SW480 (cell line): ENCODE measurements at regions not wholly inside any gene's neighbourhood (a gene's known extent, or its start where the extent isn't known, plus 50 kb on each side); places are given as distances from the start of the nearest gene placed in this dataset.
"Not testable (repeated sequence)": the region's sequence is repeated elsewhere in the genome, so short reads cannot be mapped to it uniquely, and the experiment has no call there.

ENCODE experiments used
- DNase-seq: peaks from one replicate; pipeline ENCODE4 v3.0.0-alpha.2; 2016; ENCODE audit warnings: low spot score

DNA sequence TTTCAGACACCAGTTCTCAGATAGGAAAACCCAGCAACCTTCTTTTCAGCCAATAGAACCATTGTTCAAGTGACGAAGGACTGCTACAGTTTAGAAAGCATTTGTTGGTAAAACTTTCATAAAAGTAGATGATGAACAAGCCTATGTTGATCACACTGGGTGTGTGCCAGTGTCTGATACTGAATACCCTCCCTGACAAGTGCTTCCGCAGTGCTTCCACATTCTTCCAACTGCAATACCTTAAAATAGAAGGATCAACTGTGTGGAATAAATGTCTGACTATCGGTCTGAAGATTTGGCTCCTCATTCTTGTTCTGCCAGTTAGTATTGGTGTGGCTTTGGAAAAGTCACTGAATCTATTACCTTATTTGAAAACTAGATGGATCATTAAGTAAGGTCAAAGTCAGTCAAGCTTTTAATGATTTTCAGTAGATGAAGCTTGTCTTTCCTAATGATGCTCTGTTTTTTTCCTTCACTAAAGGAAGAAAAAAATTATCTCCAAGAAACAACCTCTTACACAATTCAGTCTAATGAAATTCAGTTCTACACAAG, 479.4 kb upstream of the CBLB start:
- DNase-seq: no peak

- no peak for DNase-seq
These were observed 480.5 kb upstream of the CBLB start for GRCh38 chr3:106349191-106349881.

DNA sequence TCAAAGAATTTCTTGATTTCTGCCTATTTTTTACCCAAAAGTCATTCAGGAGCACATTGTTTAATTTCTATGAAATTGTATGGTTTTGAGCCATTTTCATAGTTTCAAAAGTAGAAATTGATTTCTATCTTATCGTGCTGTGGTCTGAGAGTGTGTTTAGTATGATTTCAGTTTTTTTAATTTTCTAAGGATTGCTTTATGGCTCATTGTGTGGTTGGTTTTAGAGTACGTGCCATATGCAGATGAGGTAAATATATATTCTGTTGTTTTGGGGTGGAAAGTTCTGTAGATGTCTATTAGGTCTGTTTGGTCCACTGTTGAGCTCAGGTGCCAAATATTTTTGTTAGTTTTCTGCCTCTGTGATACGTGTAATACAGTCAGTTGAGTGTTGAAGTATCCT, 487.1 kb upstream of the CBLB start:
- DNase-seq: no peak

- DNase-seq: no peak
These were observed 490.9 kb upstream of the CBLB start for GRCh38 chr3:106359692-106360091.

GRCh38 chr3:106360901-106361300, 492.1 kb upstream of the CBLB start:
- not testable (repeated sequence) for DNase-seq

DNA sequence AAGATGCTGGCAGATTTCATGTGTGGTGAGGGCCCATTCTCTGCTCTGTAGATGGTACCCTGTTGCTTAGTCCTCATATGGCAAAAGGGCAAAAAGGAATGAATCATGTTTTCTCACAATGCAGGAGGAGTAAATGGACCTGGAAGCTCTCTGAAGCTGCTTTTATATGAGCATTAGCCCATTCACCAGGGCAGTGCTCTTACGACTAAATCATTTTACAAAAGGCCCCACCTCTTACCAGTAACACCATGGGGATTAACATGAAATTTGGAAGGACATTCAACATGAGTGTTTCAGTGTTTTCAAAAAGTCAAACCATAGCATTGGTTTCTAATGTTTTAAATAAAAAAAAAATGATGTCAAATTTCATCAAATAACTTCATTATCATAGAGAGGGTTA, 495.7 kb upstream of the CBLB start:
- no peak for DNase-seq

DNA sequence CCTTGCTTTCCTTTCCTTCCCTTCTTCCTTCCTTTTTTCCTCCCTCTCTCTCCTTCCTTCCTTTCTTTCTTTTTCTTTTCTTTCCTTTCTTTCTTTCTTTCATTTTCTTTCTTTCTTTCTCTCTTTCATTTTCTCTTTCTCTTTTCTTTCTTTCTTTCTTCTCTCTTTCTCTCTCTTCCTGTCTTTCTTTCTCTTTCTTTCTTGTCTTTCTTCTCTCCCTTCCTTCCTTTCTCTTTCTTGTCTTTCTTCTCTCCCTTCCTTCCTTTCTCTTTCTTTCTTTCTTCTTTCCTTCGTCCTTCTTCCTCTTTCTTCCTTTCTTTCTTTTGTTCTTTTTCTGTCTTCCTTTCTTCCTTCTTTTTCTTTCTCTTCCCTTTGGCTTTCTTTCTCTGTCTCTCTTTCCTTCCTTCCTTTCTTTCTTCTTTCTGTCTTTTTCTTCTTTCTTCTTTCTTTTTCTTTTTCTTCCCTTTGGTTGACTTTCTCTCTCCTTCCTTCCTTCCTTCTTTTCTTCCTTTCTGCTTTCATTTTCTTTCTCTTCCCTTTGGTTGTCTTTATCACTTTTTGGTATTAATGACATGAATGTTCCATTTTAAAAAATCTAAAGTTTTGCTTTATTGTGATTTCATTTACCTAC, 496.4 kb upstream of the CBLB start:
- DNase-seq: no peak

DNA sequence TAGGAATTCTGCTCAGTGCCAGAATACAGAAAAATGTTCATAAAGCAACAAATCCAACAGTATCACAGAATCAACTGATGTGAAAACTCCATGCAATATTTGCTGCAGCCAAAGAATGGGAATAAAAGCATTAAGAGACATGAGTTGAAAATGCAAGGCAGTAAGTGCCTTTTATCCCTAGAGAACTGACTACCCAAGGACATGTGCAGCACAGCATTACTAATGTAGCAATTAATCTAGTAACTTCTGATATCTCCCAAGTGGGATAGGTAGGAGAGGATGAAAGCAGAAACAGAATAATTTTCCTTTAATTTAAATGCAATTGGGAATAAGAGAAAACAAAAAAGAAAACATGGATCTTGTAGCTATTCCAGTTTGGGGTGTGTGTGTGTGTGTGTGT, 497.5 kb upstream of the CBLB start:
- DNase-seq: no peak

- no peak for DNase-seq
These were observed 498.7 kb upstream of the CBLB start for GRCh38 chr3:106367496-106367895.

DNA sequence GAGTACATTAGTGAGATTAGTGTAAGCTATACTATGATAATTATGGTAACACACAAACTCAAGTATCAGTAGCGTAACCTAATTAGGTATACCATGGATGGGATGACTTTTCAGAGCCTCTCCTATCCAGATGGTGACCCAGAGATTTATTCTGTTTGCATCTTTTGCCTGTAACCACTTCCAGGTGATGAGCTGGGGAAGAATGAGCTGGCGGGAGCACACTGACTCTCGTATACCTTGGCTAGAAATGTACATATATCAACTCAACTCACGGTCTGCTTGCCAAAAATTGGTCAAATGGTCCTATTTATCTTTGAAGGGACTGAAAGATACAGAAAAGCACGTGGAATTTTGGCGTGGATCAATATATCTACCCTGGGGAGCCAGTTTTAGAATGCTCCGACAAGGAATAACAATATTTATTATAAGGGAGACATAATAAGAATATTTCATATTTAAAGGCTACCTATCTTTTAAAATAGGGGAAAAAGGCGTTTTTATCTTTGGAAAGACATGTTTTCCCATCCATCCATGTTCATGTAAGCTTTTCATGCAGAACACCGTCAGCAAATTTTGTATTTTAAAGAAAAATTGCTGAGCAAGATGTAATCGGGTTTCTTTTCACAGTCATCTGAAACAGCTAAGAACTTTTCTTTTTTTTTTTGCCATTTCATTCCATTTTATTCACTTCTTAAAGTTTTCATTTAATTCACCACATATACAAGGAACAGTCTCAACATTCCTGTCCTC, 502.6 kb upstream of the CBLB start:
- no peak for DNase-seq

DNA sequence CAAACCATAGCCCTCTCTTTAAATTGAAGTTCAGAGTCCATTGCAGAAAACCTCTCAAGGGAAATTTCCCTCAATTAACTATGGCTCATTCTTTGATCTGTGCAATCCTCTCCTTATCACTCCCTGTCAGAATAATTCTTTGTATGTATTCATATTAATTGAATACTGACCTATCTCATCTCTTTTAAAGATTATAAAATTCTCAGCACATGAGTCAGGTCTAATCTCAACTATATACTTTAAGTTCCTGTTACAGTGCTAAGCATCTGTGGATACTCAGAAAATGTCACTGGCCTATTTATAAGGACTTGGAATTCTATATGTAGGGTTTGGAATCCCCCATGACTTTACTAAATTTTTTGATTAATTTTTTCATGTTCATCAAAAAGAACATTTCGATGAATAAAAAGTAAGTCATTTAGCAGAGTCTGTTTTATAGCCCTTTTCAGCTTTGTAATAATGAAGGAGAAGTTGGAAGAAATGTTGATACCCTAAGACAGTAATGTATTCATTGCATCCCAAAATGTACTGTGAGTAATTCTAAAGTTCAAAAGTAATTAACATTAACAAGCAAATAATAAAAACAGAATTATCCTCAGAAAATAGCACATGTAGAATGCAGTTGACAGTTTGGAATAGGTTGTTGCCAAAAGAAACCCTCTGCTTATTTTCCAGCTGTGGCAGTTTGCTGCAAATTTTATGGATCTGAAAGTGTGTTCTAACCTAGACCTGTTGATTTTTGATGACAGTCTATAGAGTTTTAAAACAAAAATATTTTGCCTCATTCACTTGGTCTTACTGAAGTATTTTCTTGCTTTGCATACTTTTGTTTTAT, 503.4 kb upstream of the CBLB start:
- DNase-seq: no peak

DNA sequence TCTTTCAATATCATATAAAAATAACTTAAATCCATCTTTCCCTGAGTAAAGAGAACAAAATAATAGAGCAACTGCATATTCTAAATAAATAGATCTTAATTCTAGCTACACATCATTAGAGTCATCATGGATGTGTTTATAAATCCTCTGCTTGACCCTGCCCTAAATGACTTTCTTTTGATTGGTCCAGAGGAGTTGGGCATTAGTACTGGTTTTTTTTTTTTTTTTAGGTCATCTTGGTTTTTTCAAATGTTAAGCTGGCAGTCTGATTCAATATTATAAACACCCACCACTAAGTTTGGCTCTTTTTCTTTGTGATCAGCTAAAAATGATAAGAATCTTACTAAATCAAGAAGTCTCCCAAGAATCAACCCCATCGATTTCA, 504.0 kb upstream of the CBLB start:
- no peak for DNase-seq

DNA sequence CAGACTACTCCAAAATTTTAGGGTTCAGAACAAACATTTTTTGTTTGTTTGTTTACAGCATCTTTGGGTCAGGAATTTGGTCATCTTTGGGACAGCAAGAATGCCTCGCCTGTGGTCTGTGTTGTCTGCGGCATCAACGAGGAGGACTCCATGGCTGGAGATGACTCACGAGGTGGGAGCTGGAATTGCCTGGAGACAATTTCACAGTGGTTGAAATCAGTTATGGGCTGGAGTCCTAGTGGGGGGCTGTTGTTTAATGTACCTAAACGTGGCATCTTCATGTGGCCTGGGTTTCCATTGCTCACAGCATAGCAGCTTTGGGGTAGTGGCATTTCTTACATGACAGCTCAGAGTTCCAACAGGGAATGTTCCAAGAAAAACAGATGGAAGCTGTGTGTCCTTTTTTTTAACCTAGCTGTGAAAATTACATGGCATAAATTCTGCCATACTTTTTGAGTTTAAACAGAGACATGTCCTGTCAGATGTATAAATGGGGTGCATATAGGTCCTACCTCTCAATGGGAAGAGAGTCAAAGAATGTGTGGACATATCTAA, 507.3 kb upstream of the CBLB start:
- no peak for DNase-seq

- DNase-seq: no peak
These were observed 510.5 kb upstream of the CBLB start for GRCh38 chr3:106379251-106379750.

DNA sequence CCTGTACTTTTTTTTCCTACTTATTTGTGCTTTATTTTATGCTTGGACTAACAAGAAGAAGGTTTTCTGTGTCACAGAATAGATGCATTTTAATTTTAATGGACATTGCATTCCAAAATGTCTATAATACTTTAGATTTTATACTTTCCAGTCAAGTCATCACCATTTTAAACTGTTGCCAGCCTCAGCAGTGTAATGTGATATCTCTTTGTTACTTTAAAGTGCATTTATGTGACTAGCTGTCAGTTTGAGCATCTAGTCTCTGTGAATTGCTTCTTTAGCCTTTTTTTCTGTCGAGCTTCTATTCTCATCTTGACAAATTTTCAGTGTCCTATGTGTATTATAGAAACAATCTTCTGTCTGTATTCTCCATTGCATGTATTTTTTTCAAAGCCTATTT, 511.4 kb upstream of the CBLB start:
- no peak for DNase-seq

DNA sequence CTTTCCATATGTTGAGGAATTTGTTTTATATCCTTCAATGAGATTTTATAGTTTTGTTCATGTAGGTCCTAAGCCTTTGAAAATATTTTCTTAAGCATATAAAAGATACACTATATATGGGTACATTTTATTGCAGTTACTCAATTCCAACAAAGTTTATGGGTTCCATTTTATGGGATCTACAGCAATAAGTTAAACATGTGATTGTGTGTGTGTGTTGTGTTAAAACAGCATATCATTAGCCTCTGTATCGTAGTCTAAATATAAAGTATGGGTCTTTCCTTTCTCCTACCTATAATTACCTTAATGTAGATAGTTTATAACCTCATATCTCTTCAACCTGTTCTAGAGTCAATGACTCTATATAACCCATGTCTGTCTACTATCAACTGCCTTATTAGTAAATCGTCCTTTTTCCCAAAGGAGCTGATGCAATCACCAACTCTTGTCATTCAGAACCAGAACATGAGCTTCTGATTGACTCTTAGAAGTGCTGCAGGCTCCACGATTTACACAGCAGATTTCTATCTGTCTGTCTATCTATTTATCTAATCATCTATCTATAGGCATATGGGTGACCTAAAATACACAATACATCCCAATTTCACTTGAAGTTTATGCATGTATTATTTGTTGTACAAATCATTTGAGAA, 512.6 kb upstream of the CBLB start:
- DNase-seq: no peak

GRCh38 chr3:106381939-106382335, 513.1 kb upstream of the CBLB start:
- no peak for DNase-seq

DNA sequence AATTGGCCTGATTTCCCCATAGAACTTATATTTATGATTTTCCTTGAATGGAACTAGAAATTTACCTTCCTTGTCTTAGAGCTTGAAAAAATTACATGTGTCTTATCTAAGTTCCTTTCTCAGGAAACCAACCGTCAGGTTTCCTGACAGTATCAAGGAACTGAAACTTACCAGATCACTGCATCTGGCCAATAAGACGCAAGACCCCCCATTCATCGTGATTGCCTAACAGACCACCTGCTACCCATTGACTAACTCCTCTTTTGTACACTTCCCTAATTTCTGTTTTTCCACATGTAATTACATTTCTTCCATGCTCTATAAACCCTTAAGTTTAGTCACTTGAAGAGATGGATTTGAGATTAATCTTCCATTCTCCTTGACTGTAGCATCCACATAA, 517.2 kb upstream of the CBLB start:
- DNase-seq: no peak

DNA sequence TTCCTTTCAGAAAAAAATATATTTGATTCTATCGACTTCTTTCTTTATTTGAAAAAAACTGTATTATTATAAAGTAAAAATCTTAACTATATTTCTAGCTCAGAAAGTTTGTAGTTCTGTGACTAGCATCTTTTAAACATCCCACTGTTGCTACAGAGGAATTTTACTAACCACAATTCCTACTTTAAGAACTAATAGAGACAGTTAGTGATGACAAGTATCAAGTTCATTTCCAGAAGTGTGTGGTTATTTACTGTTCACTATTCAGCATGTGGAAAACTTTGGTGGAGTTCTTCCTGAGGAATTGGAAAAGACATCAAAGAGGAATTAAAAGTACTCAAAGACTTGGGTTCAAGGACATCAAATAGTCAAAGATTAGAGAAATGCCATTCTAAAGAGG, 524.1 kb upstream of the CBLB start:
- DNase-seq: no peak

DNA sequence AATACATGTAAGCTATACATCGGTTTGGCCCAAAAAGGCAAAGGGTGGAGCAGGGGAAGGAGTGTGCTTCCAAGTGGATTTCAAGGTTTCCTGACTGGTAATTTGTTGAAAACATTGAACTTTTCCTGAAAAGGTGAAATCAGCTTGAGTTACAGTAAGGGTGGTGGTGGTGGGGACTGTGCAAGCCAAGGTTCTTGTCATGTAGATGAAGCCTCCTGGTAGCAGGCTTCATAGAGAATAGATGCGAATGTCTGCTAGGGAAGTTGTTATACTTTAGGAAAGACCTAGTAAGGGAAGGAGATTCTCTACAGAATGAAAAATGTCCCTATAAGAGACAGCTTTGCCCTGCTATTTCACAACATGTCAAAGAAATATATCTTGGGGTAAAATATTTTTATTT, 528.2 kb upstream of the CBLB start:
- no peak for DNase-seq

DNA sequence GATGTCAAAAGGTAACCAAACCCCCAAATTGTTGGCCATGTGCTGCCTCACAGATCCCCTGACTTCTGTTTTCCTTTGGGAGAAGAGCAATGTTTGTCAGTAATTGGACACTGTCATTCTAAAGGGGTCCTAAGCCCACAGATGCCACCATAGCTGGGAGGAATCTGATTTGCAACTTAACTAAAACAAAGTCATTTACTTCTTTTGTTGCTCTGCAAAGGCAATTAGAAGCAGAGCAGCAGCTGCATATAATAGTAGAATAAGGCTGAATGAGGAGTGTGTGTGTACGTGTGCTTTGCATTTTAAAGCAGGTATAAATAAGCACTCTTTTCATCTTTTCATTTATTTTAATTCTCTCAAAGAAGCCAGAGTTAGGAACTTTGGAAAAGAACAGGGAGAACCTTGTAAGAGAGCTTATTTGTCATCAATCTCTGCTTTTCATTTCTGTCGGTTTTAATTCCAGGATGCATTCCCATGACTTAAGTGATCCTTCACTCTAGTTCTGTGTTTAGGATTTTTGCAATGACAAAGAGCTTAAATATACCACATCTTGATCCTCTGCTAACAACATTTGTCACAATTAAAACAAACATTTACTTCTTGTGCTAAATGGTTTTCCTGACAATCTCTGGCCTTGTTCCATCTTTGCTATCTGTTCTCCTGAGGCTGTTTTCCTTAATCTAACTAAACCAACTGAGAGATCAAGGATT, 530.2 kb upstream of the CBLB start:
- DNase-seq: no peak
